Ureter (tissue), 1 donor: ENCODE measurements at regions not wholly inside any gene's neighbourhood (a gene's known extent, or its start where the extent isn't known, plus 50 kb on each side); places are given as distances from the start of the nearest gene placed in this dataset.

Experiments used
- DNase-seq: peaks from one replicate; pipeline ENCODE4 v3.0.0-alpha.2; 2020; ENCODE audit warnings: low spot score
- donor health status: DM: yes; HTN: yes; CAD: no.

GRCh38 chr10:107848726-107849360 lies 684.3 kb upstream of the SORCS1 start:
- DNase-seq: no peak

GRCh38 chr10:107847620-107848019 lies 683.1 kb upstream of the SORCS1 start:
- no peak for DNase-seq

- no peak for DNase-seq
Measured at GRCh38 chr10:107834706-107835105, 670.2 kb upstream of the SORCS1 start.

GRCh38 chr10:107831772-107832171 lies 667.3 kb upstream of the SORCS1 start:
- no peak for DNase-seq

- DNase-seq: no peak
Measured at GRCh38 chr10:107829161-107829560, 664.7 kb upstream of the SORCS1 start.

- no peak for DNase-seq
Measured at GRCh38 chr10:107826171-107826570, 661.7 kb upstream of the SORCS1 start.

GRCh38 chr10:107814865-107815487 lies 650.5 kb upstream of the SORCS1 start:
- DNase-seq: peak; percentile 44

GRCh38 chr10:107813451-107814162 lies 649.1 kb upstream of the SORCS1 start:
- no peak for DNase-seq

GRCh38 chr10:107809889-107810288 lies 645.4 kb upstream of the SORCS1 start:
- DNase-seq: no peak

- DNase-seq: no peak
Measured at GRCh38 chr10:107807836-107808235, 643.3 kb upstream of the SORCS1 start.

GRCh38 chr10:107806026-107806425 lies 641.5 kb upstream of the SORCS1 start:
- no peak for DNase-seq

- no peak for DNase-seq
Measured at GRCh38 chr10:107803546-107803945, 639.0 kb upstream of the SORCS1 start.

- no peak for DNase-seq
Measured at GRCh38 chr10:107800061-107800460, 635.6 kb upstream of the SORCS1 start.

- no peak for DNase-seq
Measured at GRCh38 chr10:107790271-107790670, 625.8 kb upstream of the SORCS1 start.

- DNase-seq: no peak
Measured at GRCh38 chr10:107771066-107771465, 606.6 kb upstream of the SORCS1 start.

GRCh38 chr10:107767185-107767584 lies 602.7 kb upstream of the SORCS1 start:
- DNase-seq: no peak

GRCh38 chr10:107754814-107755213 lies 590.3 kb upstream of the SORCS1 start:
- no peak for DNase-seq

- DNase-seq: no peak
Measured at GRCh38 chr10:107749235-107749634, 584.7 kb upstream of the SORCS1 start.

GRCh38 chr10:107747851-107748250 lies 583.3 kb upstream of the SORCS1 start:
- no peak for DNase-seq

GRCh38 chr10:107741971-107742370 lies 577.5 kb upstream of the SORCS1 start:
- DNase-seq: no peak

- no peak for DNase-seq
Measured at GRCh38 chr10:107740962-107741690, 576.6 kb upstream of the SORCS1 start.

GRCh38 chr10:107739951-107740350 lies 575.4 kb upstream of the SORCS1 start:
- DNase-seq: no peak
